Amygdala (tissue), 56 donors: ENCODE measurements at regions not wholly inside any gene's neighbourhood (a gene's known extent, or its start where the extent isn't known, plus 50 kb on each side); places are given as distances from the start of the nearest gene placed in this dataset.
"Not testable (repeated sequence)": the region's sequence is repeated elsewhere in the genome, so short reads cannot be mapped to it uniquely, and the experiment has no call there.

Source experiments
- DNase-seq, 56 donors: peaks; one replicate each; lab custom pipeline; 2025; lab: John Stamatoyannopoulos, UW

DNA sequence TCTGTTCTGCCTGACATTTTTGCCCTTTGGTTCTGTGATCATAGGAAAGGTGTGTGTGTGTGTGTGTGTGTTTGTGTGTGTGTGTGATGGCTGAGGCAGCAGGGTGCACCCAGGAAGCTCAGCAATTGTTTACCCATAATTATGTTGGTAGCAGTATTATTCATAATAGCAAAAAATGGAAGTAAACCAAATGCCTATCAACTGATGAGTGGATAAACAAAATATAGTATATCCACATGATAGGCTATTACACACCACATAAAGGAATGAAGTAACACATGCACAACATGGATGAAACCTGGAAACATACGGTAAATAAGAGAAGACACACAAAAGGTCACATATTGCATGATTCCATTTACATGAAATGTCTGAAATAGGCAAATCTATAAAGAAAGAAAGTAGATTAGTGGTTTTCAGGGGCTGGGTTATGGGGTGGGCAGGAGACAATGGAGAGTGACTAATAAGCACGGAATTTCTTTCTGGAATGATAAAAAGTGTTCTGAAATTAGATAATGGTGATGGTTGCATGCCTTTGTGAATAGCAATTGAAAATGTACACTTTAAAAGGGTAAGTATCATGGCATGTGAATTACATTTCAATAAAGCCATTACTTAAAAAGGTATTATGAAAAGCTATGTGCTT is 167.2 kb downstream of the POLR2M start:
- no peak for DNase-seq

DNA sequence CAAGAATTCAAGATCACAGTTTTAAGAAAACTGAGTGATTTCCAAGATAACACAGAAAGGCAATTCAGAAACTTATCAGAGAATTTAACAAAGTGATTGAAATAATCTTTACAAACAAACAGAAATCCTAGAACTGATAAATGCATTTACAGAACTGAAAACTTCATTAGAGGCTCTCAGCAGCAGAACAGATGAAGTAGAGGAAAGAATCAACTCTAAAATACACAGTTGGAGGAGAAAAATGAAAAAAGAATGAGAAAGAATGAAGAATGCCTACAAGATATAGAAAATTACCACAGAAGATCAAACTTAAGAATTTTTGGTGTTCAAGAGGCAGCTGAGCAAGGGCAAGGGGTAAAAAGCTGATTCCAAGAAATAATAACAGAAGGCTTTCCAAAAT is 168.8 kb downstream of the POLR2M start:
- no peak for DNase-seq

- DNase-seq = no peak
These were observed 172.1 kb downstream of the POLR2M start for GRCh38 chr15:57878573-57878972.

DNA sequence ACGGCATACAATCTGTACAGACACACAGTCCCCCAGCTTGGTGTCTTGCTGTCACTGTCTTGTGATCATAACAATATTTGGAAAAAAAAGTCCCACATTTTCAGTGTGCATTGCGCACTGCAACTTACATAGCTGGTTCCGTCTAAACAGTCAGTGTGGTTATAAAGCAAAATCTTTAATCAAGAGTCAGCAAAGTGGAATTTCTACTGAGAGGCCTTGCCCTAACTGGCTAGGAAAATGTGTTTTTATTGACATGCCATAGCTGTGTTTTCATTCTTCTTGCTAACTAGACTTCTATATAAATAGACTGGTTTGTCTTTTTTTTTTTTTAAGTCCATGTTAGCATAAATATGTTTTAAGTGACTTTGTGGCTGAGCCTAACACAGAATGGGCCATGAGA is 174.8 kb downstream of the POLR2M start:
- no peak for DNase-seq

DNA sequence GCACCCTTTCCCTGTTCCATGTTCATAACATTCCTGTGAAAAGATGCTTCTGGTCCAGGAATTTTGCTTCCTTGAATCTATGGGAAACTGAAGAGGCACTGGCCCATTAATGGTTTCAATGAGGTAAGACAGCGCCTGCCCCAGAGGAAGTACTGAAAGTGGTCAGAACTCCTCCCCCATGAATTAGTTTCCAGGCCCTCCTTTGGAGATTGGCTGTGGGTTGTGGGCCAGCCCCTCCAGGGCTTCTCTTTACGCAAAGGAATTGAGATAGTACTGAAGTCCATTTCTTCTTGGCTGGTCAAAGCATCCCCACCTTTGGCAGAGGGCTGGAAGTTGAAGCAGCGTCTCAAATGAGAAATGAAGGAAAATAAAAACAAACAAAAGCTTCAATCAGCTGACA is 175.5 kb downstream of the POLR2M start:
- no peak for DNase-seq

DNA sequence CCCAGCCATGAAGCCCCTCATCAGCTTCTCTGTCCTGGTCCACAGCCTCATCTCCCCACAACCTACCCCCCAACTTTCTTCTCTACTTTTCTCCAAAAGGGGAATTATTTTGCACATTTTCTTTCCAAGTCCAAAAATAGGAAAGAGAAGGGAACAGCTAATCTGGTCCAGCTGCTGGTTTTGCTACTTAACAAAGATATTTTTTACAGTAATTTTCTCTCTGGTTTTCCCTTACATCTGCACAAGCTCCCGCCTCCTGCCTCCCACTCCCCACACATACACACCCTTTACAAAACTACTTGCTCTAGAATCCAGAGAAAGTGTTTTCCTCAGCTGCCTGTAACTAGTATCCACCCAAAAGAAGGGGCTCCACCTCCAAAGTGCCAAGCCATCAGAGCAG is 177.2 kb downstream of the POLR2M start:
- no peak for DNase-seq

DNA sequence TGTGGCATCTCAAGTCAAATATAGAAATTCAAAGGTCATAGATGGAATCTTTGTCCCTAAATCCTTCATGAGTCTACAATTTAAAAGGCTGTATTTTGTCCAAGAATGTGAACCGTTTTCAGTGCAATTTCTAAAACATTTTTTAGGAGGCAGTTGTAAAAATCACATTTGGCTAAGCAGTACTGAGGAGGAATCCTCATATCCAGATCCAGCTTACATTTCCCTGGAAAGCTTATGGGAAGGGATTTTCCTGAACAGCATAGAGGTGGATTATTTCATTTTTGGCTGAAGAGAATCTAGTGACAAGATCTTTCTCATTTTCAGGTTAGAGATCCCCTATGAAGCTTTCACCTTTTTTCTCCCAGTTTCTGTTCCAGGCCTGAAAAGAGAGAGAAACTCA is 178.4 kb downstream of the POLR2M start:
- DNase-seq = no peak

DNA sequence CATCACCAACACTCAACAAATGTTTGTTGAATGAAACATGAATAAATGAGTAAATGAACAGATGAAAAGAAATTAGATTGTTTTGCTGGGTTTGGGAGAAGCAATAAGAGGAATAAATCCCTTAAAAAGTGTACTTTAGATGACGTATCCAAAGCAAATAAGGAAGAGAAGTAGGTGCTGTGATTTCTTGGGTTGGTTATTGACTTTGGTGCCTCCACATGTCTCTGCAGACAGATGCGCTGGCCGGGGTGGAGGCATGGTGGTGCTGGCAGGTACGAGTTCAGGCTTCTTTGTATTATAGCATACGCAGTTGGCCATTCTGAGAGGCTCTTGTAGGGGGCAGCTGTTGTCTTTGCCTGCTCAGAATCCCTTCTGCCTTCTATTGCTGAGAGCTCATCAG is 178.9 kb downstream of the POLR2M start:
- no peak for DNase-seq

DNA sequence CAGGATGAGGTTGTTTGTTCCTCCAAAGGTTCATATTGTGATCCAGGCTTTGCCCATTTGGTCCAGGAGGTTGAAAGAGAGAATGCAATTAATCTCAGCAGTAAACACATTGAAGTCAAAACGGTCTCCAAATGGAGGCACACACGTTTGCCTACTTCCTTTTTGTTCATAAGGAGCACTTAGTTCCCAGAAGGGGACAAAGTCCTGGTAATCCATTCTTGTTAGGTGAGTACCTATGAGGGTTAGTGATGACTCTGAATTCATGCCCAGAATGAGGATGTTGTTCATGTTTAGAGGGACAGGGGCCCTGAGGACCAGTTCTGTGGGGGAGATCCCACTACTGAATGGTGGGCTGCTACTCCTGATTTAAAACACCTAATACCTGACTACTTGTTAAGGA is 177.7 kb downstream of the ALDH1A2 start:
- DNase-seq = no peak

DNA sequence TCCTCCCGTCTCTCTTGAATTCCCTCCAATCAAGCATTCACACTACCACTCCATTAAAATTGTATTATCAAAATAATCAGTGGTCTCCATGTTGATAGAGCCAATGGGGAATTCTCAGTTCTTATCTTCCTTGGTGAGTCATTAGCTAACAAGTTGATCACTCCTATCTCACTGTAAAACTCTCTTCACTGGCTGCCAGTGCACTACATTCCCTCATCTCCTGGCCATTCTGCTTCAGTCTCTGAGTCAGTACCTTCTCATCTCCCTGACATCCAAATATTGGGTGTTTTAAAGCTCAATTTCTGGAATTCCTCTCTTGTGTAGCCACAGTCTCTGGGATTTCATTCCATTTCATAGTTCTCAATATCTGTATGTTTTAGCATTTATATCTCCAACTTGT is 175.2 kb downstream of the ALDH1A2 start:
- no peak for DNase-seq

- DNase-seq = no peak
These were observed 174.6 kb downstream of the ALDH1A2 start for GRCh38 chr15:57890878-57891277.

GRCh38 chr15:57892181-57892580 is 173.3 kb downstream of the ALDH1A2 start:
- no peak for DNase-seq

- DNase-seq = no peak
These were observed 172.5 kb downstream of the ALDH1A2 start for GRCh38 chr15:57893040-57893439.

DNA sequence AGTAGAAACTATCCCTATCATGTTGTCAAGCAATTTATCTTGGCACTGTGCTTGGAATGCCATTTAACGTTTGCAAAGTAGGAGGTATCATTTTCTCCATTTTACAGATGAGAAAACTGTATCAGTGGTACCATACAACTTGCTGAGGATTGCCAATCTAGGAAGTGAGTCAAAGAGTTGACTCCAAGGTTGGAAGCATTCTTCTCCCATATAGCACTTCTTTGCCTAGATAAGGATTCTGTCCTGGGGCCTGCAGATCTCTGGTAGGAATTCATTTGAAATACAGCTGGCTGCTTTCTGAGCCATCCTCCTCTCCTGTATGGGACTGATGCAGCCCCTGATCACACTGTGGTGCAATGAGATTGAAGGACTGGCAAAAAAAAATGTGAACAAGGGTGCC is 170.2 kb downstream of the ALDH1A2 start:
- no peak for DNase-seq

DNA sequence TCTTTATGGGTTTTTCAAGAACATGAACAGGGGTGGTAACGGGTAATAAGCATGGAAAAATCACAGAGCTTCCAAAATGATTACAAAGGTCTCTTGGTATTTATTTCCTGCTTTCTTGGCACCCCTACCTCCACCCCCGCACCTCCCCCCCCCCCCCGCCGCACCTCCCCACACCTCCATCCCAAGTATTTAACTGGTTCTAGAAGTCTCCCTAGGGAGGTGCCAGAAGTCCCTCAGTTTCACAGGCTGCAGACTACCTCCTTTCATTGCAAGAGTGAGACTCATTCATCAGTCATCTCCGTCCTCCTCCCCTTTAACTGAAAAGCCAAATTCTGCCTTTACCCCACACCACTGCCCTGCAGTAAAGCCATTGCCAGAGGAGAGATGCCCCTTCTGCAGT is 169.4 kb downstream of the ALDH1A2 start:
- no peak for DNase-seq

- not testable (repeated sequence) for DNase-seq
These were observed 168.6 kb downstream of the ALDH1A2 start for GRCh38 chr15:57896899-57897298.

DNA sequence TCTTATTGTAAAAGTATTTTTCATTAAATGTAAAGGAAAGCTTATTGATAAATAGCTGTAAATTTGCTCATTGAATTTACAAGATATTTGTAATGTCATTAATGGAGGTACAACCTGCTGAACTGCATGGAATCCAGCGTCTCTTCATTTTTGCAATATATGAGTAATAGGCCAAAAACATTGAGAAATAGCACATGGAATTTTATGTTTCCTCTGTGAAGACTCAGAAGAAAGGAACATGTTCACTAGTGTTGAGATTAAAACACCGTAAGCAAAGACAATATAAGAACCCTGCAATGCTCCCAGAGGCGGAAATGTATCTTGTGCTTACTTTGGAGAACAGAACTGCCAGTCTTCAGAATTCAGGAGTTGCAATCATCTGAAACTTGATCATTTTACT is 167.6 kb downstream of the ALDH1A2 start:
- no peak for DNase-seq

DNA sequence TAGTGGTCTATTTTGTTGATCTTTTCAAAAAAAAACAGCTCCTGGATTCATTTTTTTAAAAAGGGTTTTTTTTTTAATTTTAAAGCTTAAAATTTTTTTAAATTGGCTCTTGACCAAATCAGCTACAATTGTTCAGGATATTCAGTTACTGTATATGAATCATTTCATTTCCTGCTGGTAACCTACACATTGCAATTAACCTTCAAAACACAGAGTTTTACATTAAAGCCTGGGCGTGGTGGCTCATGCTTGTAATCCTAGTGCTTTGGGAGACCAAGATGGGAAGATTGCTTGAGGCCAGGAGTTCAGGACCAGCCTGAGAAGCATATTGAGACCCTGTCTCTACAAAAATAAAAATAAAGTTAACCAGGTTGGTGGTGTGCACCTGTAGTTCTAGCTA is 163.4 kb downstream of the ALDH1A2 start:
- no peak for DNase-seq
